Hematopoietic multipotent progenitor cell treated with erythropoietin and hydrocortisone succinate and interleukin-3 and kit ligand, for 15 days (in vitro differentiated cells): ENCODE measurements at regions not wholly inside any gene's neighbourhood (a gene's known extent, or its start where the extent isn't known, plus 50 kb on each side); places are given as distances from the start of the nearest gene placed in this dataset.

ENCODE experiments used
- DNase-seq: peaks from one replicate; pipeline ENCODE4 v3.0.0-alpha.2; 2015; ENCODE audit warnings: low spot score

DNA sequence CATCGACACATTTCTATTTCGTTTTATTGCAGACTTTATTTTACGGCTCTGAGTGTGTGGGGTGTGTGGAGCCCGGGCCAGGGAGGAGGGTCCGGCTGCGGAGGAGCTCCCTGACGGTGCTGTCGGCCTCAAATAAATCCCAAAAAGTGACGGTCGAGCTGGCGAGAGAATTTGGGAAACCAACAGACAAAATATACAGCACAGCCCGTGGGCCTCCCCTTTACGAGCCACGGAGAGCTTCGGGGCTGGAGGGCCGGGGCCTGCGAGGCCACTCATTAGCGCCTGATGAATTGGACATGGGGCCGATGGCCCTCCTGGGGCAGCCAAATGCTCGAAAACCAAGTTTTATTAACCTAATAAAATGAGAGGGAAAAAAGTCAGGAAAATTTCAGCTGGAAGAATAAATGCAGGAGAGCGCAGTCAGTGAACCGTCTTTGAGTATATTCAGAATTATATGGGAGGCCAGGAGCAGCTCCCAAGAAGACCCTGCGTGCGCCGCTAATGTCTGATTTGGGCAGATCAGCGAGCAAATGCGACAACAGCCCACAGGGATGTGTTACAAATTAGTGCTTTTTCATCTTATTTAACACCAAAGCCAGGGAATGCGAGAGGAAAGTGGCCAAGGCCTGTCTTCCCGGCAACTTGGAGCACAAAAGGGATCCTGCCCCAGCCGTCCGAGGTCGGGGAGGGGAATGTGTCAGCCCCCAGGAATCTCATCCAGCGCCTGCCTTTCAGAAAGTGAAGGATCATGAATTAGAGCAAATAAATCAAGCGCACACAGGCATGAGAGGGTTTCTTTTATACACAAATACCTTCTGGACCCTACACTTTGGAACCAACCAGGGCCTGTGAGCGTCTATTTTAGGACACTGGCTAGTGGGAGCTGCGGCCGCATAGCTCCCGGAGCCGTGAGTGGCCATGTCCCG, 249.1 kb downstream of the C16orf95 start:
- DNase-seq: no peak

DNA sequence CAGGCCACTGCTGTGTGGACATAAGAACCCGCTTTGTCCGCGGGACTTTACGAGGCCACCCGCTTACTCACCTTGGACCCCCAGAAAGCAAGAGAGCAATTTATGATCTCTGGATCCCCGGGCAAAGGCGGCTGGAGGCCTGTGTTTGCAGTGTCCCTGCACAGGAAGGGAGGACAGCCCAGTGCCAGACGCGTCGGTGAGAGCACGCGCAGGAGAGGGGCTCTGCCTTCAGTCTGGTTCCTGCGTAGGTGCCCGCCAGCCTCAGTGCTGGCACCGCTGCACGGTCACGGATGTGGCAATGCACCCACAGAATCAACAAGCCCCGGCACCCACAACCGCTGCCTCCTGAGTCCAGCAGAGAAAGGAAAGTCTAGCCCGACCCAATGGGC, 248.4 kb downstream of the C16orf95 start:
- no peak for DNase-seq

GRCh38 chr16:87070657-87071056, 246.5 kb downstream of the C16orf95 start:
- no peak for DNase-seq

DNA sequence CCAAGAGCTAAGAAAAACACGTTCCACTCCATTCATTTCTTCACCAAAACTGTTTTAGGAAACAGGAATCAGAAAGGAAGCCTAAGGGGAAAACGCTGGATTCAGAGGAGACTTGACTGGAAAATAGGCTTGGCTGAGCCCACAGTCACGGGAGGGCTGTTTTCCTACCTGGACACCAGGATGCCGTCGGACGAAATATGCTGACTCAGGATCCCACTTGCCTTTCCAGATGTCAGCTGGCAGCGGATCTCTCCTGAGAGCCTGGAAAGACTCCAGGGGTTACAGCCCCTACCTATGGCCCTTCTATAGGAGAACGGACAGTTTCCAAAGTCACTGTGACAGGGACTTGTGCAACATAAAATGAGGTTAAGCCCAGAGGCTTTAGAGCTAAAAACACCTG, 245.1 kb downstream of the C16orf95 start:
- DNase-seq: no peak

GRCh38 chr16:87074641-87075318, 242.4 kb downstream of the C16orf95 start:
- DNase-seq: no peak

GRCh38 chr16:87075319-87075860, 241.8 kb downstream of the C16orf95 start:
- DNase-seq: no peak

- DNase-seq: no peak
Measured at GRCh38 chr16:87076331-87076949, 240.8 kb downstream of the C16orf95 start.

DNA sequence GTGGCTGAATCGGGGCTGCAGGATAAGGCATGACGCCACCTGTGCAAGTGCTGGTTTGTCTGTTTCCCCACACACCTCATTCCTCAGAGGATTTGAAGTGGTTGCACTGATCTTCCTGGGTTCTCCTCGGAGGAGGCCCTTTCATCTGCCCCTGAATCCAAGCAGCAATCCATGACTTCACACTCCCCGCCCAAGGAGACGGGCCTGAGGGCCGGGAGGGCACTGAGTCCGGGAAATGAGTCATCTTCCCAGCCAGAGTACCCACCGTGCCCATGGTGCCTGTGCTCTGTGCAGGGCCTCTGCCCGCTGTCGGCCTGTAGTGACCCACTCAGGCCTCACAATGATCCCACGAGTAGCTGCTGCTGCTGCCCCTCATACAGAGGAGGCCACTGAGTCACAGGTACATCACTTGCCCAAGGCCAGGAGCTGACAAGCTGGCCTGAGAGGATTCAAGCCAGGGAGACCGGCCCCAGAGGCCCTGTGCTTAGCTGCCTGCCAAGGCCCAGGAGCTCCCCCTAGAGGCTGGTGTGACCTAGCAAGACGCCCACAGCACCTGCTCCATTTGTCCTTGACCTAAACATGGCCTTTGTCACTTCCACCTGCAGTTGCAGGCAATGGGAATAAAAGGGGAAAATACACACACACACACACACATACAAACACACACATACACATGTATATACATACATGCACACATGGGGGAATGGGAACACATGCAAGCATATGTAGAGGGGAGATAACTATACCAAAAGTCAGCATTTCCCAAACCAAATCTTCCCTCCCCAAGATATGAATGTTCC, 240.0 kb downstream of the C16orf95 start:
- DNase-seq: peak; percentile 34

- DNase-seq: no peak
Measured at GRCh38 chr16:87077750-87078127, 239.5 kb downstream of the C16orf95 start.

- DNase-seq: no peak
Measured at GRCh38 chr16:87080571-87081167, 236.5 kb downstream of the C16orf95 start.

DNA sequence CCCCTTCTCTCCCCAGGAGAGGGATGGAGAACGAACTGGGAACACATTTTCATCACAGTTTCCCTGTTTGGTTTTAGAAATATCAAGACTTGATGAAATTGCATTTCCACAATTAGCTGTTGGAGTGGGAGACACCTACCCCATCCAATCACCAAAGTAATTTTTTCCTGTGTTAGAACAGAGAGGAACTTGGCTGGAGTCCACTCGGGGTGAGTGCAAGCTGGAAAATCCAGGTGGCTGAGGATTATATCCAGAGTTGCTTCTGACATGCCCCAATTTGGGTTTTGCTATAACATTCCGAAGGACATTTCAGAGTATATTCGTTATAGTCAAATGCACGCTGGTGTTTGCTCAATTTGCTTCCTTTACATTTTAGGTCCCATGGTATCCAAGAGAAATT, 231.8 kb downstream of the C16orf95 start:
- DNase-seq: no peak

- no peak for DNase-seq
Measured at GRCh38 chr16:87086156-87086555, 231.0 kb downstream of the C16orf95 start.

DNA sequence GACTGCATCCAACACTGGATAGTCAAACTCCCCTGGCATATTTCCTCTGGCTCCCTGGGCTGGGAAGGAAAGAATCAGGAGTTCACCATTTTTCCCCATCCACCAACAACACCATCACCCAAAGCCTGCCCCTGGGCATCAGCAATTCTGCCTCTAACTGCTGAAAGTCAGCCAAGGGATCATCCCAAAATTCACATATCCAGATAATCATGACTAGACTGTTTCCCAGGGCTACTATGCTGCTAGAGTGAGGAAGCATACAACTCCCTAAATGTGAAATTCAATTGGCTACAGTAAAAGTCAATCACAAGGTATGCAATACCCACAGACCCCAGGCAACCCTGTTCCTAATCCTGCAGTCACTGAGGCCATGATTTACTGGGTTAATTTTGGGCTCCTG, 230.6 kb downstream of the C16orf95 start:
- no peak for DNase-seq

- DNase-seq: no peak
Measured at GRCh38 chr16:87092958-87093357, 224.2 kb downstream of the C16orf95 start.

GRCh38 chr16:87093804-87094555, 223.2 kb downstream of the C16orf95 start:
- no peak for DNase-seq

- DNase-seq: no peak
Measured at GRCh38 chr16:87094556-87094865, 222.7 kb downstream of the C16orf95 start.

GRCh38 chr16:87095271-87095670, 221.9 kb downstream of the C16orf95 start:
- no peak for DNase-seq

DNA sequence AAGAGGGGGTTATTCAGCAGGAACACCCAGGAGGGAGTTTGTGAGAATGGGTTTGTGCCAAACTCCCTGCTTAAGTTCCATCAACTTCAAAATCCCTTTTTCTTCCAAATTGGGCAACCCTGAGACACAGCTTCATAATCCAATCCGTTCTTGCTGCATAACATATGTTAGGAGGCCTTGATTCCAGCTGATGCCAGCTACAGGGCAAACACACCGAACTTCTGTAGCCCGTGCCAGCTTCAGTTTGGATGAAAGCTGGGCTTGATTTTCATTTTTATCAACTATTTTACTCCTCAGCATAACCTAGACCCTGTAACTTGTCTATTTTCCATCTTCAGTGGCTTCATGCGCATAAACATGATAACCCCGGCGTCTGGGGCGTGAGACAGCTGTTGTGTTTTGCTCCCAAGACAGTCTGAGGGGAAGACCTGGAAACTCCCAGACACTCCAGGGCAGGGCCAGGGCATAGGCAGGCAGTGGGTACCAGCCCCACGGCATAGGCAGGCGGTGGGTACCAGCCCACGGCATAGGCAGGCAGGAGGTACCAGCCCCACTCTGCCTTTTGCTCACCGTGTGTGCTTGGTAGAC, 220.4 kb downstream of the C16orf95 start:
- DNase-seq: no peak

DNA sequence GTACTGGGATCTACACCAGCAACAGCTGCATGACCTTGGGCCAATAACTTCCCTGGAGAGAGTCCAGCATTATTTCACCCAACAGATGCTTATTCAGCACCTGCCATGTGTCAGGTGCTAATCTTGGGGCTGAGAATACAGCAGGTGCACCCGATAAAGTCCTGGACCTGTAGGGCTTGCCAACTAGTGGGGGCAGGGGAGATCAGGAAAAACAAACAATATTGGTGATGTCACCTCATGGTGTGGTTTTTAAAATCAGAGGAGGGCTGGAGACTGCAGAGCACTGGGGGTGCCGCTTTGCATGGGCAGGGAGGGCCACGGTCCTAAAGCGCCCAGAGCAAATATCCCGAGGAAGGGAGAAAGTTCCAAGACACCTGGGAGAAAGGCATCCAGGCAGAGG, 218.8 kb downstream of the C16orf95 start:
- no peak for DNase-seq

DNA sequence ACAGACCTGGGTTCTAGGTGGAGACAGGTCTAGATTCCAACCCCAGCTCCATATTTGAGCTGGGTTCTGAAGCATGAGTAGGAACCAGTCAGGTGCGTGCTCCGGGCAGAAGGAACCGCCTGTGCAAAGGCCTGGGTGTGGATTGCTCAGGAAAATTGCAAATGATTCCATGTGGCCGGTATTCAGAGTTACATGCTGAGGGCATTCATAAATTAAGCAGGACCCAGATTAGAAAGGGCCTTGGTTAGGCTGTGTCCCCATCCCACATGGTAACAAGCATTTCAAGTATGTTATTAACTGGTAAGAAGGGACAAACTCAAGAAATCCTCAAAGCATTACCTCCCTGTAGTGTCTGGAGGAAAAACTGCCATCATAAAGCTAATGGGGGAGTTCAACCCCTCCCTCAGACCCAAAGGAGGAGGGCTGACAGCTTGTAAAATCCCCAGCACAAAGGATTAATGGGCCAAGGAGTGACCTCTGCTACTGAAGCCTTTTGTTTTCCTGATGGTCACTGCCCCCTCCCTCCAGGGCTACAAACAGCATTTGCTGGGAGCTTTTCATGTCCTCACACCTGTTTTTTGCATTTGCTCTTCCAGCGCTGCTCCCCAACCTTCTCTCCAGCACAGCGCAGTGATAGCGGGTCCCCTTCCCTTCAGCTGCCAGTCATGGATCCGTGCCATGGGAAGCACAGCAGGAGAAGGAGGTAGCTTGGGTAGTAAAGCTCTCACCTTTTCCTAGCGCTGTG, 218.0 kb downstream of the C16orf95 start:
- no peak for DNase-seq
